ENCODE measurements at regions not wholly inside any gene's neighbourhood (a gene's known extent, or its start where the extent isn't known, plus 50 kb on each side); places are given as distances from the start of the nearest gene placed in this dataset.

DNA sequence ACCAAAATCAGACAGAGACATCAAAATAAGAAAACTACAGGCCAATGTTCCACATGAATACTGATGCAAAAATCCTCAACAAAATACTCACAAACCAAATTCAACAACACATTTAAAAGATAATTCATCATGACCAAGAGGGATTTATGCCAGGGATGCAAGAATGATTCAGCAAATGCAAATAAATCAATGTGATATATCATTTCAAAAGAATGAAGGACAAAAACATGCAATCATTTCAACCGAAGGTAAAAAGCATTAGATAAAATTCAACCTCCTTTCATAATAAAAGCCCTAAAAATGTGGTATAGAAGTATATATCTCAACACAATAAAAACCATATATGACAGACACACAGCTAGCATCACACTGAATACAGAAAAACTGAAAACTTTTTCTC is 81.5 kb upstream of the LYPLAL1 start:
- TF ChIP-seq, protein P1, sequence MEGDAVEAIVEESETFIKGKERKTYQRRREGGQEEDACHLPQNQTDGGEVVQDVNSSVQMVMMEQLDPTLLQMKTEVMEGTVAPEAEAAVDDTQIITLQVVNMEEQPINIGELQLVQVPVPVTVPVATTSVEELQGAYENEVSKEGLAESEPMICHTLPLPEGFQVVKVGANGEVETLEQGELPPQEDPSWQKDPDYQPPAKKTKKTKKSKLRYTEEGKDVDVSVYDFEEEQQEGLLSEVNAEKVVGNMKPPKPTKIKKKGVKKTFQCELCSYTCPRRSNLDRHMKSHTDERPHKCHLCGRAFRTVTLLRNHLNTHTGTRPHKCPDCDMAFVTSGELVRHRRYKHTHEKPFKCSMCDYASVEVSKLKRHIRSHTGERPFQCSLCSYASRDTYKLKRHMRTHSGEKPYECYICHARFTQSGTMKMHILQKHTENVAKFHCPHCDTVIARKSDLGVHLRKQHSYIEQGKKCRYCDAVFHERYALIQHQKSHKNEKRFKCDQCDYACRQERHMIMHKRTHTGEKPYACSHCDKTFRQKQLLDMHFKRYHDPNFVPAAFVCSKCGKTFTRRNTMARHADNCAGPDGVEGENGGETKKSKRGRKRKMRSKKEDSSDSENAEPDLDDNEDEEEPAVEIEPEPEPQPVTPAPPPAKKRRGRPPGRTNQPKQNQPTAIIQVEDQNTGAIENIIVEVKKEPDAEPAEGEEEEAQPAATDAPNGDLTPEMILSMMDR (conservative IDR thresholded peaks at IDR 0.05 in 1 of 2, IDR thresholded peaks at IDR 0.05 in 1 of 2; ENCODE audit: low read depth in 1 of 2, low read length in 2 of 2): no peak
- TF ChIP-seq EZH2 (IDR thresholded peaks at IDR 0.05; ENCODE audit: low read length, missing control alignments): no peak
